ENCODE measurements at regions not wholly inside any gene's neighbourhood (a gene's known extent, or its start where the extent isn't known, plus 50 kb on each side); places are given as distances from the start of the nearest gene placed in this dataset.
"Not testable (repeated sequence)": the region's sequence is repeated elsewhere in the genome, so short reads cannot be mapped to it uniquely, and the experiment has no call there.

DNA sequence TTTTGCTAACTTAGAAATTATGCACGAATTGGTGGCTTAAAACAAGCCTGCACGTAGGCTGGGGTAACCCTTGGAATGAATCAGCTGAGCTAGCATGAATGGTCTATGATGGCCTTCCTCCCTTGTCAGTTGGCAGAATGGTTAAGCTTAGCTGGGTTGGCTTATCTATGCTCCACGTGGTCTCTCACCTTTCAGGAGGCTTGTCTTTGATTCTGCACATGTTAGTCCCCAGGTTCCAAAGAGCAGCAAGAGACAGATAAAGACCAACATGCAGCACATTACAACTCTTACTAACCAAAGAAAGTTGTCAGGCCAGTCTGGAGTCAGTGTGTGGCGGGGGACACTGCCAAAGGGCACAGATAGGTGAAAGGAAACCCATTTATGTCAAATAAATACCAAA is 700.9 kb upstream of the SYT4 start:
- H3K27me3 Mint-ChIP-seq (ENCODE audit: low read depth): no peaks in the 10 kb centered on the region
- H3K36me3 Mint-ChIP-seq (ENCODE audit: low read depth): no peaks in the 10 kb centered on the region
- intact Hi-C loops (cut with micrococcal nuclease): no loop called here
- no peaks in the 10 kb centered on the region for H3K4me1 Mint-ChIP-seq (ENCODE audit: low read depth)
- no peak overlapping the region for H3K4me3 Mint-ChIP-seq (ENCODE audit: low read depth)
- no peak for DNase-seq (ENCODE audit: low spot score)
- peaks cover 26% of the 10 kb centered on the region for H3K9me3 Mint-ChIP-seq
- no peak overlapping the region for H3K27ac Mint-ChIP-seq

DNA sequence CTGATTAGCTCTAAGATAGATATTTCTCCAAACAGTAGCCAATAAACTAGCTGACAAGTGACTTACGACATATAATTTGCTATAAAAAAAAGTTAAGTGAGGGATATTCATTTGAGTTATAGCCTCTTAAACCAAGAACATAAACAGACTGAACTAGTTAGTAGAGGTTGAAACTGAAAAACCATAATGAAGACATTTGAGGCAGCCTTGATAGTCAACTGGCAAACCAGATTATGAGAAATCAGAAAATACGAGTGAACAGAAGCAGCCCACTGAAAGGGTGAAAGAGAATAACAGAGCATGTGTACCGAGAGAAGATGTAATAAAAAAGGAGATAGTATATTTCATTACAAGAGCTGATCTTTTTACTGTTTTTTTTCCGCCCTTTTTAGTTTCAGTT is 698.1 kb upstream of the SETBP1 start:
- H3K4me3 Mint-ChIP-seq (ENCODE audit: low read depth): no peak overlapping the region
- H3K36me3 Mint-ChIP-seq (ENCODE audit: low read depth): no peaks in the 10 kb centered on the region
- no peaks in the 10 kb centered on the region for H3K27me3 Mint-ChIP-seq (ENCODE audit: low read depth)
- intact Hi-C loops (cut with micrococcal nuclease): loop anchor here (10.0 kb wide), 1 partner anchor 58 kb away; no protein-coding TSS in a partner anchor
- H3K4me1 Mint-ChIP-seq (ENCODE audit: low read depth): no peaks in the 10 kb centered on the region
- H3K27ac Mint-ChIP-seq: no peak overlapping the region
- no peak for DNase-seq (ENCODE audit: low spot score)
- H3K9me3 Mint-ChIP-seq: peaks cover 46% of the 10 kb centered on the region

DNA sequence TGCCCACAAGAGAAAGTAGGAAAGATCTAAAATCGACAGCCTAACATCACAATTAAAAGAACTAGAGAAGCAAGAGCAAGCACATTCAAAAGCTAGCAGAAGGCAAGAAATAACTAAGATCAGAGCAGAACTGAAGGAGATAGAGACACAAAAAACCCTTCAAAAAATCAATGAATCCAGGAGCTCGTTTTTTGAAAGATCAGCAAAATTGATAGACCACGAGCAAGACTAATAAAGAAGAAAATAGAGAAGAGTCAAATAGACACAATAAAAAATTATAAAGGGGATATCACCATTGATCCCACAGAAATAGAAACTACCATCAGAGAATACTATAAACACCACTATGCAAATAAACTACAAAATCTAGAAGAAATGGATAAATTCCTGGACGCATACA is 693.6 kb upstream of the SETBP1 start:
- DNase-seq (ENCODE audit: low spot score); H3K4me3 Mint-ChIP-seq (ENCODE audit: low read depth); H3K27ac Mint-ChIP-seq; H3K27me3 Mint-ChIP-seq (ENCODE audit: low read depth); H3K4me1 Mint-ChIP-seq (ENCODE audit: low read depth); H3K36me3 Mint-ChIP-seq (ENCODE audit: low read depth): not testable (repeated sequence)
- H3K9me3 Mint-ChIP-seq: peaks cover 33% of the 10 kb centered on the region
- intact Hi-C loops (cut with micrococcal nuclease): loop anchor here (10.0 kb wide), 1 partner anchor 62 kb away; no protein-coding TSS in a partner anchor

DNA sequence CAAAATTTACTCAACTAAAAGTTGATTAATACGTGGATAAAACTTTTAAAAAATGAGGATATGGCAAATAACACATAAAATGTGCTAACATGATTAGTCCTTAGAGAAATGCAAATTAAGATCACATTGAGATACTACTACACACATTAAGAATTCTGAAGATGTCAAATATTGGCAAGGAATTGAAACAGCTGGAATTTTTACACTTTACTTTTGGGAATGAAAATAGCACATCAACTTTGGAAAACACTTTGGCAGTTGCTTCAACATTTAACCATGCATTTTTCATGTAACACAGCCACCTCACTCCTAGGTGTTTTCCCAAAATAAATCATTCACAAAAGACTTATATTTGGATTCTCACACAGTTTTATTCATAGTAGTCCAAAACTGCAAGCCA is 687.9 kb upstream of the SETBP1 start:
- DNase-seq (ENCODE audit: low spot score): no peak
- no peaks in the 10 kb centered on the region for H3K9me3 Mint-ChIP-seq
- H3K4me3 Mint-ChIP-seq (ENCODE audit: low read depth): no peak overlapping the region
- no peaks in the 10 kb centered on the region for H3K36me3 Mint-ChIP-seq (ENCODE audit: low read depth)
- no peaks in the 10 kb centered on the region for H3K4me1 Mint-ChIP-seq (ENCODE audit: low read depth)
- H3K27ac Mint-ChIP-seq: no peak overlapping the region
- intact Hi-C loops (cut with micrococcal nuclease): no loop called here
- no peaks in the 10 kb centered on the region for H3K27me3 Mint-ChIP-seq (ENCODE audit: low read depth)

DNA sequence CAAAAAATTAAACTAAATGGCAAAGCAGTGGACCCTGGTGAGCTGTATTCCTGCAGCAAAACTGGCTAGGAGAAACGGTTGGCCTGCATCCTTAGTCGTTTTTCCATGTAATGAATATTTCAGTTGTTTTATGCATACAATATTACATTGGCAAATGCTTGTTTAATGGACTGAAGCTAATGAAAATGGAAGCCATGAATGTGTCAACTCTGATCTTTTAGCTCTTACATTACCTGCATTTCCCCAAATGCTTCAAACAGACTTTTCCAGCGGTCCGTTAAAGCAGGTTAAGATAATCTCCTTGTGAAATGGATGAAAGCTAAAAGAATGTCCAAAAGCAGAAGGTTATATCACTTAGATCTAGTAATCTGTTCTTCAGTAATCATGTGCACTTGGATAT is 686.3 kb upstream of the SETBP1 start:
- Mint-ChIP-seq H3K27ac (no peak overlapping the region), H3K4me3 (ENCODE audit: low read depth) (no peak overlapping the region)
- DNase-seq (ENCODE audit: low spot score): no peak

DNA sequence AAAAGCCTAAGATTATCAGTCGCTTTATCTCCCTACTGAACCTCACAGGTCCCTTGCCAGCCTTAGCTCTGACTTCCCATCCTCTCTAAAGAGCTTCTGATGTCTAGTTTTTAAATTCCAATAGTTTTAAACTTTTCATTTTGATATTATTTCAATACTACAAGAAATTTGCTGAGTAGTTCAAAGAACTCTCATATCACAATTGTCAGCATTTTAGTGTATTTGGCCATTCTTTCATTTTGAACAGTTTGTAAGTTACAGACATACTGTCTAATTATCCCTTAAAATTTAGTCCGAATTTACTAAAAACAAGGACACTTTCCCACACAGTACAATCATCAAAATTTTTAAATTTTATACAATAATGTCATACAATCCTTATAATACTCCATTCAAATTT is 666.8 kb upstream of the SETBP1 start:
- Mint-ChIP-seq H3K27me3 (ENCODE audit: low read depth) (no peaks in the 10 kb centered on the region), H3K36me3 (ENCODE audit: low read depth) (no peaks in the 10 kb centered on the region), H3K4me1 (ENCODE audit: low read depth) (no peaks in the 10 kb centered on the region), H3K9me3 (peaks cover 3% of the 10 kb centered on the region), H3K4me3 (ENCODE audit: low read depth) (no peak overlapping the region), H3K27ac (no peak overlapping the region)
- intact Hi-C loops (cut with micrococcal nuclease): no loop called here
- no peak for DNase-seq (ENCODE audit: low spot score)

More for the DNA sequence above, 686.3 kb upstream of the SETBP1 start:
- intact Hi-C loops (cut with micrococcal nuclease): no loop called here
- Mint-ChIP-seq H3K9me3 (peaks cover 5% of the 10 kb centered on the region), H3K36me3 (ENCODE audit: low read depth) (no peaks in the 10 kb centered on the region), H3K4me1 (ENCODE audit: low read depth) (no peaks in the 10 kb centered on the region), H3K27me3 (ENCODE audit: low read depth) (no peaks in the 10 kb centered on the region)

GRCh38 chr18:44025421-44025820 is 655.3 kb upstream of the SETBP1 start:
- Mint-ChIP-seq H3K27me3 (ENCODE audit: low read depth) (no peaks in the 10 kb centered on the region), H3K4me1 (ENCODE audit: low read depth) (no peaks in the 10 kb centered on the region), H3K4me3 (ENCODE audit: low read depth) (no peak overlapping the region), H3K9me3 (peaks cover 17% of the 10 kb centered on the region), H3K27ac (no peak overlapping the region), H3K36me3 (ENCODE audit: low read depth) (no peaks in the 10 kb centered on the region)
- DNase-seq (ENCODE audit: low spot score): no peak
- intact Hi-C loops (cut with micrococcal nuclease): no loop called here

GRCh38 chr18:44028109-44028508 is 652.6 kb upstream of the SETBP1 start:
- intact Hi-C loops (cut with micrococcal nuclease): no loop called here
- Mint-ChIP-seq H3K9me3 (peaks cover 18% of the 10 kb centered on the region), H3K27ac (no peak overlapping the region), H3K36me3 (ENCODE audit: low read depth) (no peaks in the 10 kb centered on the region), H3K27me3 (ENCODE audit: low read depth) (no peaks in the 10 kb centered on the region), H3K4me1 (ENCODE audit: low read depth) (no peaks in the 10 kb centered on the region), H3K4me3 (ENCODE audit: low read depth) (no peak overlapping the region)
- DNase-seq (ENCODE audit: low spot score): no peak

DNA sequence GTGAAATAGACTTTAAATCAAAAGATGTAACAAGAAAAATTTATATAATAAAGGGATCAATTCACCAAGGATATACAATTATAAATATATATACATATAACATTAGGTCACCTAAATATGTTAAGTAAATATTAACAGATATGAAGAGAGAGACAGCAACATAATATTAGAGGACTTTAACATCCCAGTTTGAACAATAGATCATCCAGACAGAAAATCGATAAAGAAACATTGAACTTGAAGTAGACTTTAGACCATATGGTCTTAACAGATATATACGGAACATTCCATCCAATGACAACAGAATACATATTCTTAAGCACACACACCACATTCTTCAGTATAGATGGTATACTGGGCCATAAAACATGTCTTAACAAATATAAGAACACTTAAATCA is 649.6 kb upstream of the SETBP1 start:
- Mint-ChIP-seq H3K4me1 (ENCODE audit: low read depth) (no peaks in the 10 kb centered on the region), H3K9me3 (peaks cover 26% of the 10 kb centered on the region), H3K4me3 (ENCODE audit: low read depth) (no peak overlapping the region), H3K27me3 (ENCODE audit: low read depth) (no peaks in the 10 kb centered on the region), H3K27ac (no peak overlapping the region), H3K36me3 (ENCODE audit: low read depth) (no peaks in the 10 kb centered on the region)
- intact Hi-C loops (cut with micrococcal nuclease): no loop called here
- no peak for DNase-seq (ENCODE audit: low spot score)

DNA sequence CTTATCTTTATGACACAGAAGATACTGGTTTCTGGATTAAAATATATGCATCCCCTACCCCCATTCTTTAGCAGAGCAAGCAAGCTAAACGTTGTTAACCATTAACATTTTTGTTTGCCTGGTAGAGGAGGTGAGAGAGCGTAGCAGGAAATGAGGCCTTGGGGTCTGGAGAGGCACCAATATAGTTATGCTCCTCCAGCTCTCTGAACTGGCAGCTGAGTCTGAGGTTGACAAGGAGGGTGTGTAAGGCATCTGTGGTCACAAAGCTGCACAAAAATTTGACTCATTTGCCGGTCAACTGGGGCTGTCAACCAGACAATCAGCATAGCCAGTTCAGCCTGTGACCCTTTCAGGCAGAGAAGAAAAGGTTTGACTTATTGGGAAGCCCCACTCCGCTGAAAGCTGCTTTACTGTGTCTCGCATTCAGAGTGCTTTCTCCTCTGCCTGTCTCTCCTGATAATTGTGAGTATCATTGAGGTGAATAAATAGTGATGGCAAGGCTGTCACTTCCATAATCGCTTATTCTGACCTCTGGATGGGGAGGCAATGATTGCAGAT is 647.5 kb upstream of the SETBP1 start:
- Mint-ChIP-seq H3K27ac (no peak overlapping the region), H3K9me3 (peaks cover 29% of the 10 kb centered on the region), H3K4me1 (ENCODE audit: low read depth) (no peaks in the 10 kb centered on the region), H3K27me3 (ENCODE audit: low read depth) (no peaks in the 10 kb centered on the region), H3K36me3 (ENCODE audit: low read depth) (no peaks in the 10 kb centered on the region), H3K4me3 (ENCODE audit: low read depth) (no peak overlapping the region)
- intact Hi-C loops (cut with micrococcal nuclease): no loop called here
- DNase-seq (ENCODE audit: low spot score): no peak

DNA sequence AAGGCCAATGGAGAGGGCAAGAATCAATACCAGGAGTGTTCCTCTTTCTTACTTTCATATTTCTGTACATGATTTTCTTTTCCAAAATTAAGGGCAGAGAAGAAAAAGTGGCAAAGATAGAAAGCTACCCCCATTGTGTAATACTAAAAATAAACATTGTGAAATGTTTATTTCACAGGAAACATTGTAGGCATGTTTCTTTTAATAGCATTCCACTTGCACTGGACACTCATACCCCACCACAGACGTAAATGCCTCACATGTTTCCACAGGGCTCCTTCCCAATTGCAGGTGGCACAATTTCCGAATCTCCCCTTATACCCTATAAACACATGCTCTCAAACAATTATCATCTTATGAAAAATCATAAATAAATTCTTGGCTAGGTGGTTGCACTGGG is 645.1 kb upstream of the SETBP1 start:
- Mint-ChIP-seq H3K36me3 (ENCODE audit: low read depth) (no peaks in the 10 kb centered on the region), H3K27me3 (ENCODE audit: low read depth) (no peaks in the 10 kb centered on the region), H3K4me3 (ENCODE audit: low read depth) (no peak overlapping the region), H3K27ac (no peak overlapping the region), H3K9me3 (peaks cover 15% of the 10 kb centered on the region), H3K4me1 (ENCODE audit: low read depth) (no peaks in the 10 kb centered on the region)
- no peak for DNase-seq (ENCODE audit: low spot score)
- intact Hi-C loops (cut with micrococcal nuclease): no loop called here

- Mint-ChIP-seq H3K4me3 (ENCODE audit: low read depth) (no peak overlapping the region), H3K27me3 (ENCODE audit: low read depth) (no peaks in the 10 kb centered on the region), H3K36me3 (ENCODE audit: low read depth) (no peaks in the 10 kb centered on the region), H3K4me1 (ENCODE audit: low read depth) (no peaks in the 10 kb centered on the region), H3K9me3 (peaks cover 17% of the 10 kb centered on the region), H3K27ac (no peak overlapping the region)
- DNase-seq (ENCODE audit: low spot score): no peak
- intact Hi-C loops (cut with micrococcal nuclease): no loop called here
These were observed 644.2 kb upstream of the SETBP1 start for GRCh38 chr18:44036501-44036900.

- H3K9me3 Mint-ChIP-seq: peaks cover 11% of the 10 kb centered on the region
These were observed 641.5 kb upstream of the SETBP1 start for GRCh38 chr18:44039216-44039615.

GRCh38 chr18:44039826-44040225 is 640.9 kb upstream of the SETBP1 start:
- Mint-ChIP-seq H3K9me3 (peaks cover 11% of the 10 kb centered on the region), H3K4me1 (ENCODE audit: low read depth) (no peaks in the 10 kb centered on the region), H3K27me3 (ENCODE audit: low read depth) (no peaks in the 10 kb centered on the region), H3K27ac (no peak overlapping the region), H3K36me3 (ENCODE audit: low read depth) (no peaks in the 10 kb centered on the region), H3K4me3 (ENCODE audit: low read depth) (no peak overlapping the region)
- intact Hi-C loops (cut with micrococcal nuclease): no loop called here
- no peak for DNase-seq (ENCODE audit: low spot score)

More at GRCh38 chr18:44039216-44039615, 641.5 kb upstream of the SETBP1 start:
- no peak overlapping the region for H3K27ac Mint-ChIP-seq
- H3K36me3 Mint-ChIP-seq (ENCODE audit: low read depth): no peaks in the 10 kb centered on the region
- H3K4me1 Mint-ChIP-seq (ENCODE audit: low read depth): no peaks in the 10 kb centered on the region
- H3K27me3 Mint-ChIP-seq (ENCODE audit: low read depth): no peaks in the 10 kb centered on the region
- no peak overlapping the region for H3K4me3 Mint-ChIP-seq (ENCODE audit: low read depth)
- no peak for DNase-seq (ENCODE audit: low spot score)
- intact Hi-C loops (cut with micrococcal nuclease): no loop called here
